Parathyroid adenoma (tissue), 2 donors: ENCODE measurements at regions not wholly inside any gene's neighbourhood (a gene's known extent, or its start where the extent isn't known, plus 50 kb on each side); places are given as distances from the start of the nearest gene placed in this dataset.

Source experiments
- H2AFZ ChIP-seq: fragments of 300-600 bp; sonication (generic); one replicate; pipeline ENCODE4 v1.7.0; 2017; ENCODE audit warnings: antibody characterized with exemption, mild to moderate bottlenecking
- H3K27ac ChIP-seq: fragments of 300-600 bp; sonication (generic); one replicate; pipeline ENCODE4 v1.7.0; 2017
- H3K27me3 ChIP-seq: fragments of 300-600 bp; sonication (generic); one replicate; pipeline ENCODE4 v1.7.0; 2017; ENCODE audit warnings: low read length; ENCODE audit not compliant: control insufficient read depth, insufficient read depth
- H3K36me3 ChIP-seq: fragments of 300-600 bp; sonication (generic); one replicate; pipeline ENCODE4 v1.7.0; 2017; ENCODE audit warnings: low read length; ENCODE audit not compliant: control insufficient read depth, insufficient read depth
- H3K4me1 ChIP-seq: fragments of 300-600 bp; sonication (generic); one replicate; pipeline ENCODE4 v1.7.0; 2017; ENCODE audit warnings: control low read depth
- H3K4me2 ChIP-seq: fragments of 300-600 bp; sonication (generic); one replicate; pipeline ENCODE4 v1.7.0; 2017; ENCODE audit warnings: low read length
- H3K4me3 ChIP-seq: fragments of 300-600 bp; sonication (generic); one replicate; pipeline ENCODE4 v1.7.0; 2017; ENCODE audit warnings: low read depth, low read length
- H3K79me2 ChIP-seq: fragments of 300-600 bp; sonication (generic); one replicate; pipeline ENCODE4 v1.7.0; 2017; ENCODE audit warnings: control low read depth
- H3K9ac ChIP-seq: fragments of 300-600 bp; sonication (generic); one replicate; pipeline ENCODE4 v1.7.0; 2017; ENCODE audit warnings: mild to moderate bottlenecking
- H3K9me3 ChIP-seq: fragments of 300-600 bp; sonication (generic); one replicate; pipeline ENCODE4 v1.7.0; 2017; ENCODE audit warnings: low read length; ENCODE audit not compliant: control insufficient read depth
- TF ChIP-seq, protein P1 (sequence below): fragments of 300-600 bp; sonication (generic); IDR thresholded peaks from one replicate; pipeline ENCODE4 v1.7.0; 2017; ENCODE audit warnings: antibody characterized with exemption, mild to moderate bottlenecking
- donor health status: primary hyperparathyroidism.

DNA sequence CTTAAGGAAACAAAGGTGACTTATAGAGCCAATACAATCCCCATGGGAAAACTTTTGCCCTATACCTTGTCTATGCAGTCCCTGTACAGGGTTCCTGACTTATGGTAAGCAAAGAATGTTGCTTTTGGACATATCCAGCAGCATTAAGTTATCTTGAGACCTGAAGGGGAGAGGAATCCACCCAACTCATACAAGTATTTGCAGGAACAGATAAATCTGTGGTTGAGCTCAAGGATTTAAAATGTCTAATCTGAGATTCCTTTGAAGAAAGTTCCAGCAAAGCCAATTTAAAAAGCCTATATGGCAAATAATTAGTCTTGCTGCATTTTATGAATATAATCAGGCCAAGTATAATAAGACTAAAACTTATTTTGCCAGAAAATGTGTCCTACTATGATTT is 739.5 kb upstream of the CDH2 start:
- Histone ChIP-seq H3K36me3 (no peaks in the 10 kb centered on the region), H2AFZ (no peak overlapping the region), H3K79me2 (no peaks in the 10 kb centered on the region), H3K4me3 (no peak overlapping the region), H3K9ac (no peak overlapping the region), H3K27ac (no peak overlapping the region), H3K27me3 (no peaks in the 10 kb centered on the region), H3K4me2 (no peak overlapping the region), H3K9me3 (no peaks in the 10 kb centered on the region), H3K4me1 (no peaks in the 10 kb centered on the region)
- TF ChIP-seq, protein P1, sequence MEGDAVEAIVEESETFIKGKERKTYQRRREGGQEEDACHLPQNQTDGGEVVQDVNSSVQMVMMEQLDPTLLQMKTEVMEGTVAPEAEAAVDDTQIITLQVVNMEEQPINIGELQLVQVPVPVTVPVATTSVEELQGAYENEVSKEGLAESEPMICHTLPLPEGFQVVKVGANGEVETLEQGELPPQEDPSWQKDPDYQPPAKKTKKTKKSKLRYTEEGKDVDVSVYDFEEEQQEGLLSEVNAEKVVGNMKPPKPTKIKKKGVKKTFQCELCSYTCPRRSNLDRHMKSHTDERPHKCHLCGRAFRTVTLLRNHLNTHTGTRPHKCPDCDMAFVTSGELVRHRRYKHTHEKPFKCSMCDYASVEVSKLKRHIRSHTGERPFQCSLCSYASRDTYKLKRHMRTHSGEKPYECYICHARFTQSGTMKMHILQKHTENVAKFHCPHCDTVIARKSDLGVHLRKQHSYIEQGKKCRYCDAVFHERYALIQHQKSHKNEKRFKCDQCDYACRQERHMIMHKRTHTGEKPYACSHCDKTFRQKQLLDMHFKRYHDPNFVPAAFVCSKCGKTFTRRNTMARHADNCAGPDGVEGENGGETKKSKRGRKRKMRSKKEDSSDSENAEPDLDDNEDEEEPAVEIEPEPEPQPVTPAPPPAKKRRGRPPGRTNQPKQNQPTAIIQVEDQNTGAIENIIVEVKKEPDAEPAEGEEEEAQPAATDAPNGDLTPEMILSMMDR: no peak

DNA sequence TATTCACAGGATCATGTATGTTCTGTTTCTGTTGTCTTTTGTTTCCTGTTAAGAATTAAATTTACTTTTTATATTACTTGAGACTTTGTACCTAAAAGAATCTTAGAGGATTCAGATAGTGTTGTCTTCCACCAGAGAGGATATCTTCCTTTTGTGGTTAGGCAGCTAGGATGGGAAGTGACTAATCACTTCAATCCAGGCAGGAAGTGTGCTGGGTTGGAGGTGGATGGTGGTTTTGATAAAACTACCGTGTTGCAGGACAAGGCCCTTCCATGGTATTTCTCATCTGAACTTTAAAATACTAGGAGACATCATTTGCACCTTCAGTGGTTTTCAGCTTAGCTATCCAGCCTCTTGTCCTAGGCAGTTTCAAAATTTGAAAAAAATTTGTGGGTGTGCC is 728.6 kb upstream of the CDH2 start:
- Histone ChIP-seq H3K4me2 (no peak overlapping the region), H3K9ac (no peak overlapping the region), H3K79me2 (no peaks in the 10 kb centered on the region), H3K27ac (no peak overlapping the region), H2AFZ (no peak overlapping the region), H3K4me1 (no peaks in the 10 kb centered on the region), H3K9me3 (no peaks in the 10 kb centered on the region), H3K4me3 (no peak overlapping the region), H3K36me3 (no peaks in the 10 kb centered on the region), H3K27me3 (no peaks in the 10 kb centered on the region)
- TF ChIP-seq, protein P1: no peak

DNA sequence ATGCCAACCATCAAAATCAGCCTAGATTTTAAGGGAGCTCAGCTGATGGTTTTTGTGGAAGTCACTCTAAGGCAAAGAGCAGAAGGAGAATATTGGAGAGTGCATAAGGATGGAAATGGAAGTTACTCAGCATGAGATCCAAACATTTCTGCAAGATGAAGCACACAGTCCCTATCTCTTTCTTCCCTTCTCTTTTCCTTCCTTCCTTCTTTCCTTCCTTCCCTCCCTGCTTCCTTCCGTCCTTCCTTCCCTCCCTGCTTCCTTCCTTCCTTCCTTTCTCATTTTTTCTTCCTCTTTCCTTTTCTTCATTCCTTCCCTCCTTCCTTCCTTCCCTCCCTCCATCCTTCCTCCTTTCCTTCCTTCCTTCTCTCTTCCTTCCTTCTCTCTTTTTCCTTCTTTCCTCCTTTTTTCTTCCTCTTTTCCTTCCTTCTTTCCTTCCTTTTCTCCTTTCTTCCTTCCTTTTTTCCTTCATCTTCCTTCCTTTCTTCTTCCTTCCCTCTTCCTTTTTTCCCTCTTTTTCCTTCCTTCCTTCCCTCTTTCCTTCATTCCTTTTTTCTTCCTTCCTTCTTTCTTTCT is 727.9 kb upstream of the CDH2 start:
- TF ChIP-seq, protein P1: no peak
- H3K27me3 ChIP-seq: no peaks in the 10 kb centered on the region
- H3K36me3 ChIP-seq: no peaks in the 10 kb centered on the region
- no peaks in the 10 kb centered on the region for H3K79me2 ChIP-seq
- no peaks in the 10 kb centered on the region for H3K9me3 ChIP-seq
- H3K4me3 ChIP-seq: no peak overlapping the region
- no peak overlapping the region for H3K27ac ChIP-seq
- H3K9ac ChIP-seq: no peak overlapping the region
- no peaks in the 10 kb centered on the region for H3K4me1 ChIP-seq
- H3K4me2 ChIP-seq: no peak overlapping the region
- H2AFZ ChIP-seq: no peak overlapping the region

DNA sequence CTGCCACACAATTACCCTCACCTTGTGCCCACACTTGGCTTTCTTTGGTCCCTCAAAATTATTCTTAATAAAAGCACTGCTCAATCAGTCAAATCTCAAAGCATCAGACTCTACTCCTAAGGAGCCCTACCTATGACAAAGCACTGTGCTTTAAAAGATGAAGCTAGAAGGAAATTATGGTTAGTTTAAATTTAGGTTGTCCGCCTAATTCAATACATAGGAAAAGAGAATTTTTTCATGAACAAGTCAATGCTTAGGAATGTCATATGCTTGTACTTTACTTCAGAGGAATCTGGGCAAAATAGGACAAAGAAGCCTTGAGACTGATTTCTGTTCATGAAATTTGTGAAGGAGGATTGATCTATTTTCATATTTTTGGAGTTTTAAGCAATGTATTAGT is 726.4 kb upstream of the CDH2 start:
- no peaks in the 10 kb centered on the region for H3K36me3 ChIP-seq
- H3K79me2 ChIP-seq: no peaks in the 10 kb centered on the region
- TF ChIP-seq, protein P1: no peak

DNA sequence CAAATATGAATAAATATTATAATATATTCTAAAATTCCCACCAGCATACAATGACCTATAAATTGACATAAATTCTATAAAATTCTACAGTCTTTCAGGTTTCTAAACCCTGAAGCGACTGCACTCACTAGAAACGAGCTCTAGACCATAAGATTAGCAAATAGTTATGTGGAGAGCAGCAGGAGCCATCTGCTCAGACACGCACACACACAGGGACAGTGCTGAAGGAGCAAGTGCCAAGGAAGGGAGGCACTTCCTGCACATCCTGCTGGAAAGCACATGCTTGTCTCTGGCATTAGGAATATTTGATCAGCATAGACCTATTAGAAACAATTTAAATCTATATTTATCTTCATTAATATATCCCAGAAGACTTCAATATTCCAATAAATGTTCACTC is 713.9 kb upstream of the CDH2 start:
- Histone ChIP-seq H3K9me3 (no peaks in the 10 kb centered on the region), H3K4me3 (no peak overlapping the region), H3K36me3 (no peaks in the 10 kb centered on the region), H3K9ac (no peak overlapping the region), H2AFZ (no peak overlapping the region), H3K79me2 (no peaks in the 10 kb centered on the region), H3K4me1 (no peaks in the 10 kb centered on the region), H3K27me3 (no peaks in the 10 kb centered on the region), H3K27ac (no peak overlapping the region), H3K4me2 (no peak overlapping the region)
- TF ChIP-seq, protein P1: no peak

More for the DNA sequence above, 726.4 kb upstream of the CDH2 start:
- no peak overlapping the region for H2AFZ ChIP-seq
- no peak overlapping the region for H3K9ac ChIP-seq
- no peak overlapping the region for H3K27ac ChIP-seq
- H3K4me3 ChIP-seq: no peak overlapping the region
- no peaks in the 10 kb centered on the region for H3K4me1 ChIP-seq
- H3K9me3 ChIP-seq: no peaks in the 10 kb centered on the region
- H3K4me2 ChIP-seq: no peak overlapping the region
- no peaks in the 10 kb centered on the region for H3K27me3 ChIP-seq
